Neural progenitor cell (in vitro differentiated cells): ENCODE measurements at regions not wholly inside any gene's neighbourhood (a gene's known extent, or its start where the extent isn't known, plus 50 kb on each side); places are given as distances from the start of the nearest gene placed in this dataset.

Experiments used
- EZH2 ChIP-seq: fragments of 200-600 bp; sonication (generic); IDR thresholded peaks from 2 replicates; pipeline ENCODE4 v1.6.1; 2017; ENCODE audit warnings: antibody characterized with exemption, mild to moderate bottlenecking, moderate library complexity
- EZH2phosphoT487 ChIP-seq: fragments of 200-600 bp; sonication (generic); IDR thresholded peaks from 2 replicates; pipeline ENCODE4 v1.6.1; 2017; ENCODE audit warnings: antibody characterized with exemption
- TF ChIP-seq, protein P1 (sequence below): fragments of 200-600 bp; sonication (generic); IDR thresholded peaks from 2 replicates; pipeline ENCODE4 v1.5.1; 2017; ENCODE audit warnings: antibody characterized with exemption, mild to moderate bottlenecking

DNA sequence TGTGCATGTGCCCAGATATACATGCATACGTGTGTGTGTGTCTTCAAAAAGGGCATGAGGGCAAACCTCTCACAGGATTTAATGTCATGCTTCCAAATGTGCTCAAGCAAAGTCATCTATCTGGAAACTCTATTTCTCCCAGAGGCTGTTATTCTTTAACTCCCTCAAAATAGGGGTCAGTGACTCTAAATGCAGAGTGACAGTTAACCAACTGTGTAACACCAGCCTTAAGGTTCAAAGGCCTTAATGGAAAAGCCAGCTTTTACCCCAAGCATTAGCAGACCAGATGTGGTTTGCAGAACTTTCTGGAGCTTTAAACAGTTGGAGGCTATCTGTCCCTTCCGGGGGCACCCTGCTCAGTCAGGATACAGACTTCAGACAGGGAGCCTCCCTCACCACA, 70.4 kb upstream of the SLC7A14 start:
- TF ChIP-seq, protein P1, sequence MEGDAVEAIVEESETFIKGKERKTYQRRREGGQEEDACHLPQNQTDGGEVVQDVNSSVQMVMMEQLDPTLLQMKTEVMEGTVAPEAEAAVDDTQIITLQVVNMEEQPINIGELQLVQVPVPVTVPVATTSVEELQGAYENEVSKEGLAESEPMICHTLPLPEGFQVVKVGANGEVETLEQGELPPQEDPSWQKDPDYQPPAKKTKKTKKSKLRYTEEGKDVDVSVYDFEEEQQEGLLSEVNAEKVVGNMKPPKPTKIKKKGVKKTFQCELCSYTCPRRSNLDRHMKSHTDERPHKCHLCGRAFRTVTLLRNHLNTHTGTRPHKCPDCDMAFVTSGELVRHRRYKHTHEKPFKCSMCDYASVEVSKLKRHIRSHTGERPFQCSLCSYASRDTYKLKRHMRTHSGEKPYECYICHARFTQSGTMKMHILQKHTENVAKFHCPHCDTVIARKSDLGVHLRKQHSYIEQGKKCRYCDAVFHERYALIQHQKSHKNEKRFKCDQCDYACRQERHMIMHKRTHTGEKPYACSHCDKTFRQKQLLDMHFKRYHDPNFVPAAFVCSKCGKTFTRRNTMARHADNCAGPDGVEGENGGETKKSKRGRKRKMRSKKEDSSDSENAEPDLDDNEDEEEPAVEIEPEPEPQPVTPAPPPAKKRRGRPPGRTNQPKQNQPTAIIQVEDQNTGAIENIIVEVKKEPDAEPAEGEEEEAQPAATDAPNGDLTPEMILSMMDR = no peak
- TF ChIP-seq EZH2 (no peak), EZH2phosphoT487 (no peak)
